MCF 10A (cell line): ENCODE measurements at regions not wholly inside any gene's neighbourhood (a gene's known extent, or its start where the extent isn't known, plus 50 kb on each side); places are given as distances from the start of the nearest gene placed in this dataset.

ENCODE experiments used
- BruUV-seq: library from RNA; stranded (reverse); fragments of 400-500 nt; replicated peaks from 2 replicates; lab custom pipeline; 2021; lab: Mats Ljungman, UMichigan
- CTCF ChIA-PET: fragments of 300-600 bp; sonication (Branson Sonifier 250); formaldehyde crosslinking; extraction: SDS; loops from one replicate; lab custom pipeline; 2021; ENCODE audit warnings: antibody characterized with exemption, inconsistent platforms; lab: Yijun Ruan, JAX
- POLR2A ChIA-PET: fragments of 300-600, 350-650 bp; sonication (Branson Sonifier 250); formaldehyde crosslinking; extraction: SDS; loops from one replicate; lab custom pipeline; 2020; ENCODE audit warnings: antibody characterized with exemption, inconsistent platforms; lab: Yijun Ruan, JAX
- DNase-seq: peaks from one replicate; pipeline ENCODE4 v3.0.0-alpha.2; 2018; ENCODE audit not compliant: unreplicated experiment
- H3K27ac Mint-ChIP-seq: one replicate; pipeline ENCODE4 v1.8.0; 2022; ENCODE audit warnings: mild to moderate bottlenecking, low read depth, mixed read lengths; ENCODE audit not compliant: unreplicated experiment
- H3K27me3 Mint-ChIP-seq: one replicate; pipeline ENCODE4 v1.8.0; 2022; ENCODE audit warnings: mixed read lengths; ENCODE audit not compliant: insufficient read depth, unreplicated experiment
- H3K36me3 Mint-ChIP-seq: one replicate; pipeline ENCODE4 v1.8.0; 2022; ENCODE audit warnings: mild to moderate bottlenecking, moderate library complexity, mixed read lengths; ENCODE audit not compliant: insufficient read depth, unreplicated experiment
- H3K4me1 Mint-ChIP-seq: one replicate; pipeline ENCODE4 v1.8.0; 2022; ENCODE audit warnings: mixed read lengths; ENCODE audit not compliant: insufficient read depth, unreplicated experiment
- H3K4me3 Mint-ChIP-seq: one replicate; pipeline ENCODE4 v1.8.0; 2022; ENCODE audit warnings: mild to moderate bottlenecking, moderate library complexity, mixed read lengths; ENCODE audit not compliant: unreplicated experiment
- H3K9me3 Mint-ChIP-seq: one replicate; pipeline ENCODE4 v1.8.0; 2022; ENCODE audit warnings: mixed read lengths; ENCODE audit not compliant: unreplicated experiment
- intact Hi-C: fragments of 100-400 bp; cut with micrococcal nuclease; formaldehyde crosslinking; loops from 2 replicates; pipeline ENCODE4 v1.14.1; 2022
- TF ChIP-seq, protein P1 (sequence below): fragments of 200-600 bp; IDR thresholded peaks from one replicate; pipeline ENCODE4 v1.8.0; 2022; ENCODE audit warnings: antibody characterized with exemption, mild to moderate bottlenecking; ENCODE audit not compliant: unreplicated experiment

GRCh38 chr6:15062516-15063252, 183.2 kb upstream of the JARID2 start:
- peak; percentile 88 for DNase-seq
- TF ChIP-seq, protein P1, sequence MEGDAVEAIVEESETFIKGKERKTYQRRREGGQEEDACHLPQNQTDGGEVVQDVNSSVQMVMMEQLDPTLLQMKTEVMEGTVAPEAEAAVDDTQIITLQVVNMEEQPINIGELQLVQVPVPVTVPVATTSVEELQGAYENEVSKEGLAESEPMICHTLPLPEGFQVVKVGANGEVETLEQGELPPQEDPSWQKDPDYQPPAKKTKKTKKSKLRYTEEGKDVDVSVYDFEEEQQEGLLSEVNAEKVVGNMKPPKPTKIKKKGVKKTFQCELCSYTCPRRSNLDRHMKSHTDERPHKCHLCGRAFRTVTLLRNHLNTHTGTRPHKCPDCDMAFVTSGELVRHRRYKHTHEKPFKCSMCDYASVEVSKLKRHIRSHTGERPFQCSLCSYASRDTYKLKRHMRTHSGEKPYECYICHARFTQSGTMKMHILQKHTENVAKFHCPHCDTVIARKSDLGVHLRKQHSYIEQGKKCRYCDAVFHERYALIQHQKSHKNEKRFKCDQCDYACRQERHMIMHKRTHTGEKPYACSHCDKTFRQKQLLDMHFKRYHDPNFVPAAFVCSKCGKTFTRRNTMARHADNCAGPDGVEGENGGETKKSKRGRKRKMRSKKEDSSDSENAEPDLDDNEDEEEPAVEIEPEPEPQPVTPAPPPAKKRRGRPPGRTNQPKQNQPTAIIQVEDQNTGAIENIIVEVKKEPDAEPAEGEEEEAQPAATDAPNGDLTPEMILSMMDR = no peak
- H3K36me3 Mint-ChIP-seq = no peaks in the 10 kb centered on the region
- POLR2A ChIA-PET = no interaction called here
- peak overlapping the region; percentile 9 for H3K27ac Mint-ChIP-seq
- CTCF ChIA-PET = no interaction called here
- no TSS peak for BruUV-seq
- no peaks in the 10 kb centered on the region for H3K9me3 Mint-ChIP-seq
- H3K27me3 Mint-ChIP-seq = no peaks in the 10 kb centered on the region
- intact Hi-C loops = loop anchor here (10.0 kb wide), 1 partner anchor 218 kb away; no protein-coding TSS in a partner anchor
- H3K4me3 Mint-ChIP-seq = no peak overlapping the region
- peaks cover 22% of the 10 kb centered on the region for H3K4me1 Mint-ChIP-seq

DNA sequence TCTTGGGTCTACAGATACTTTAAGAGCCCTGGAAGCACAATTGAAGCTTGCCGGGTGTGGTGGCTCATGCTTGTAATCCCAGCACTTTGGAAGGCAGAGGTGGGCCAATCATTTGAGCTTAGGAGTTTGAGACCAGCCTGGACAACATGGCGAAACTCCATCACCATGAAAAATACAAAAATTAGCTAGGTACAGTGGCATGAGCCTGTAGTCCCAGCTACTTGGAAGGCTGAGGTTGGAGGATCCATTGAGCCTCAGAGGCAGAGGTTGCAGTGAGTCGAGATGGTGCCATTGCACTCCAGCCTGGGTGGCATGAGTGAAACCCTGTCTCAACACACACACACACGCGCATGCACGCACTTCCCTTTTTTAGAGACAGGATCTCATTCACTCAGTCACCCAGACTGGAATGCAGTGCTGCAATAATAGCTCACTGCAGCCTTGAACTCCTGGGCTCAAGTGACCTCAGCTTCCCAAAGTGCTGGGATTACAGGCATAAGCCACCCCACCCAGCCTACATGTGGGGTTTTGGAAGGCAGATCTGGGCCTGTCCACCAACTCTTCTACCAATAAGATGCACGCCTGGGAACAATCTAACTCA, 182.5 kb upstream of the JARID2 start:
- H3K27ac Mint-ChIP-seq = no peak overlapping the region
- no peaks in the 10 kb centered on the region for H3K9me3 Mint-ChIP-seq
- no peak overlapping the region for H3K4me3 Mint-ChIP-seq
- H3K27me3 Mint-ChIP-seq = no peaks in the 10 kb centered on the region
- peaks cover 22% of the 10 kb centered on the region for H3K4me1 Mint-ChIP-seq
- intact Hi-C loops = loop anchor here (10.0 kb wide), 1 partner anchor 219 kb away; no protein-coding TSS in a partner anchor
- CTCF ChIA-PET = no interaction called here
- DNase-seq = no peak
- no TSS peak for BruUV-seq
- TF ChIP-seq, protein P1 = no peak
- H3K36me3 Mint-ChIP-seq = no peaks in the 10 kb centered on the region
- POLR2A ChIA-PET = no interaction called here

DNA sequence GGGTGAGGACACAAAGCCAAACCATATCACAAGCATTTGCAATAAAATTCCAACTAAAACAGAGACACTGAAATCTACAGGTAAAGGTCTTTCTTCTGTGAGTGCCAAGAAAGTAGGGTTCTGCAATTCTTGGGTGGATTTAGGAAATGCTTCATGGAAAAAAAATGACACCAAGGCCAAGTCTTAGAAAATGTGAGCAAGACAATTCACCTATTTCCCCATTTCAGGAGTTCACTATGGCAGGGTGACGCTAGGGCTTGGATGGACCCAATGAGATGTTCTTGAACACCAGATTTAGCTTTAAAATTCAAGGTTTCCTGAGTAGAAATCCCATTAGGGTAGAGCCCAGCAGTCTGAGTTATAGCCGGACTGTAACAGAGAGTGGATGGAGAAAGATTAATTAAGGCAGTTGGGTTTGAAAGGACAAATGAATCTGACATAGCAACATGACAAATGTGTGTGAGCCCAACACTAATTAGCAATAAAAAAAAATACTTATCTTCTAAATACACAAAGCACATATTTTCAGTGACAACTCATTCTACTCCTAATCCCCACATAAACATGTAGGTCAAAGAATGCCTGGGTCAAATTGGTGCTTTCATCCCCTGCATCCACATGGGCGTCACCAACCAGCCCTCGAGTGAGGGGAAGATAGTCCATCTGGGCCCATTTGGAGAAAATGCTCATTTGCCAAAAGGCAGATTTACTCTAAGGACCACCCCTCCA, 180.4 kb upstream of the JARID2 start:
- TF ChIP-seq, protein P1 = no peak
- H3K4me1 Mint-ChIP-seq = peaks cover 22% of the 10 kb centered on the region
- H3K4me3 Mint-ChIP-seq = no peak overlapping the region
- H3K9me3 Mint-ChIP-seq = no peaks in the 10 kb centered on the region
- BruUV-seq = no TSS peak
- ChIA-PET CTCF (no interaction called here), POLR2A (interaction anchor here (0.7 to 1.2 kb wide), 3 partner anchors 9 to 1543 kb away, joined by 3 read pairs; no protein-coding TSS in a partner anchor)
- H3K27me3 Mint-ChIP-seq = no peaks in the 10 kb centered on the region
- peak overlapping the region; percentile 98 for H3K27ac Mint-ChIP-seq
- no peaks in the 10 kb centered on the region for H3K36me3 Mint-ChIP-seq
- no peak for DNase-seq
- intact Hi-C loops = loop anchor here (5.0 to 10.0 kb wide), 2 partner anchors 182 to 221 kb away; partner anchors contain the start of gene JARID2
